ENCODE measurements at regions not wholly inside any gene's neighbourhood (a gene's known extent, or its start where the extent isn't known, plus 50 kb on each side); places are given as distances from the start of the nearest gene placed in this dataset.

- ATAC-seq (no peak), DNase-seq (no peak)
- intact Hi-C loops (cut with DNase I): no loop called here
- no peak overlapping the region for H3K4me3 ChIP-seq
- no peaks in the 10 kb centered on the region for H3K9me3 ChIP-seq
- no peak for TF ChIP-seq CTCF (IDR thresholded peaks at IDR 0.05)
- no peaks in the 10 kb centered on the region for H3K4me1 ChIP-seq
- H3K27me3 ChIP-seq: no peaks in the 10 kb centered on the region
- H3K27ac ChIP-seq: no peak overlapping the region
- H3K36me3 ChIP-seq: no peaks in the 10 kb centered on the region
Measured at GRCh38 chr10:25849988-25850387, 84.0 kb upstream of the MYO3A start.

- no peak for TF ChIP-seq CTCF (IDR thresholded peaks at IDR 0.05)
- Histone ChIP-seq H3K4me3 (no peak overlapping the region), H3K4me1 (no peaks in the 10 kb centered on the region), H3K27me3 (no peaks in the 10 kb centered on the region), H3K27ac (no peak overlapping the region), H3K36me3 (no peaks in the 10 kb centered on the region), H3K9me3 (no peaks in the 10 kb centered on the region)
- DNase-seq (no peak), ATAC-seq (no peak)
- intact Hi-C loops (cut with DNase I): no loop called here
Measured at GRCh38 chr10:25851548-25851947, 82.5 kb upstream of the MYO3A start.

- Histone ChIP-seq H3K9me3 (no peaks in the 10 kb centered on the region), H3K4me1 (no peaks in the 10 kb centered on the region), H3K27me3 (no peaks in the 10 kb centered on the region), H3K36me3 (no peaks in the 10 kb centered on the region), H3K27ac (no peak overlapping the region), H3K4me3 (no peak overlapping the region)
- no peak for TF ChIP-seq CTCF (IDR thresholded peaks at IDR 0.05)
- intact Hi-C loops (cut with DNase I): no loop called here
- no peak for DNase-seq
- no peak for ATAC-seq
Measured at GRCh38 chr10:25852364-25852941, 81.6 kb upstream of the MYO3A start.

- no peaks in the 10 kb centered on the region for H3K9me3 ChIP-seq
- intact Hi-C loops (cut with DNase I): no loop called here
- no peaks in the 10 kb centered on the region for H3K36me3 ChIP-seq
- no peak overlapping the region for H3K4me3 ChIP-seq
- H3K27me3 ChIP-seq: no peaks in the 10 kb centered on the region
- DNase-seq (no peak), ATAC-seq (no peak)
- no peak overlapping the region for H3K27ac ChIP-seq
- H3K4me1 ChIP-seq: no peaks in the 10 kb centered on the region
- TF ChIP-seq CTCF (IDR thresholded peaks at IDR 0.05): no peak
Measured at GRCh38 chr10:25858076-25858475, 76.0 kb upstream of the MYO3A start.

GRCh38 chr10:25865267-25865666, 68.8 kb upstream of the MYO3A start:
- DNase-seq: no peak
- Histone ChIP-seq H3K27ac (no peak overlapping the region), H3K4me3 (no peak overlapping the region), H3K9me3 (no peaks in the 10 kb centered on the region), H3K4me1 (no peaks in the 10 kb centered on the region), H3K36me3 (no peaks in the 10 kb centered on the region), H3K27me3 (no peaks in the 10 kb centered on the region)
- TF ChIP-seq CTCF (IDR thresholded peaks at IDR 0.05): no peak
- intact Hi-C loops (cut with DNase I): no loop called here
- ATAC-seq: no peak

- H3K27me3 ChIP-seq: no peaks in the 10 kb centered on the region
- ATAC-seq (no peak), DNase-seq (no peak)
- no peaks in the 10 kb centered on the region for H3K4me1 ChIP-seq
- H3K9me3 ChIP-seq: no peaks in the 10 kb centered on the region
- H3K27ac ChIP-seq: no peak overlapping the region
- intact Hi-C loops (cut with DNase I): no loop called here
- no peaks in the 10 kb centered on the region for H3K36me3 ChIP-seq
- TF ChIP-seq CTCF (IDR thresholded peaks at IDR 0.05): no peak
- H3K4me3 ChIP-seq: no peak overlapping the region
Measured at GRCh38 chr10:25867321-25867720, 66.7 kb upstream of the MYO3A start.

Data from upper lobe of right lung (tissue), 1 donor.